K562 (cell line): ENCODE measurements at regions not wholly inside any gene's neighbourhood (a gene's known extent, or its start where the extent isn't known, plus 50 kb on each side); places are given as distances from the start of the nearest gene placed in this dataset.

Experiments
- ATAC-seq: fragments of 200-7000 bp; cut with Tn5 transposase; 3 replicates; pipeline ENCODE4 v1.9.1; 2020; ENCODE audit warnings: moderate library complexity
- BruUV-seq: library from RNA; stranded (reverse); fragments of 400-500 nt; replicated peaks from 2 replicates; lab custom pipeline; 2021; lab: Mats Ljungman, UMichigan
- CTCF ChIA-PET: fragments of 300-600 bp; formaldehyde crosslinking; extraction: SDS; loops from one replicate; lab custom pipeline; 2021; ENCODE audit warnings: low intra/inter-chr PET ratio; lab: Yijun Ruan, JAX
- POLR2A ChIA-PET: fragments of 300-600, 350-650 bp; sonication (Branson Sonifier 250); formaldehyde crosslinking; extraction: SDS; loops from one replicate; lab custom pipeline; 2021; ENCODE audit warnings: antibody characterized with exemption, inconsistent platforms; lab: Yijun Ruan, JAX
- DNase-seq, 4 experiments: peaks; one replicate each; pipeline versions ENCODE4 v3.0.0 to v3.0.0-alpha.2; 2011 to 2018; ENCODE audit warnings: low spot score in 3 of 4, mixed read lengths in 3 of 4; ENCODE audit errors: extremely low read depth in 1 of 4
- FAIRE-seq: peaks from 2 replicates; lab custom pipeline; 2011; peaks lifted over from hg19 to GRCh38; lab: Jason Lieb, UNC
- H2AFZ ChIP-seq: 2 replicates; pipeline ENCODE4 v1.6.0; 2011; ENCODE audit warnings: low read depth, low read length, control low read depth, inconsistent platforms
- H3K27ac ChIP-seq: fragments of 200-600 bp; 3 replicates; pipeline ENCODE4 v1.8.0; 2011; ENCODE audit warnings: low read depth, mild to moderate bottlenecking, control low read depth, inconsistent platforms, low read length, moderate library complexity, mixed read lengths; ENCODE audit errors: extremely low read depth
- H3K27me3 ChIP-seq, 2 experiments: fragments of 300-600 bp in 1 of 2; 2 replicates in 1 of 2; 3 replicates in 1 of 2; pipeline versions ENCODE4 v1.6.0 to v1.8.0; 2011; ENCODE audit warnings: inconsistent platforms in 2 of 2, low read length in 2 of 2, mild to moderate bottlenecking in 1 of 2, mixed read lengths in 1 of 2, moderate library complexity in 1 of 2; ENCODE audit not compliant: control insufficient read depth in 2 of 2, insufficient read depth in 2 of 2
- H3K36me3 ChIP-seq: fragments of 300-600 bp; 3 replicates; pipeline ENCODE4 v1.8.0; 2011; ENCODE audit warnings: mild to moderate bottlenecking, low read length, inconsistent platforms; ENCODE audit not compliant: control insufficient read depth, insufficient read depth
- H3K4me1 ChIP-seq, 2 experiments: fragments of 200-600 bp in 1 of 2; replicated peaks in 1 of 2; 2 replicates in 1 of 2; 3 replicates in 1 of 2; pipeline versions ENCODE4 v1.5.1 to v1.8.0; 2011; ENCODE audit warnings: inconsistent platforms in 2 of 2, low read length in 2 of 2, mild to moderate bottlenecking in 1 of 2, mixed read lengths in 1 of 2, moderate library complexity in 1 of 2; ENCODE audit not compliant: control insufficient read depth in 2 of 2, insufficient read depth in 2 of 2
- H3K4me2 ChIP-seq: 2 replicates; pipeline ENCODE4 v1.6.1; 2011; ENCODE audit warnings: low read length, control low read depth, inconsistent platforms, mixed read lengths; ENCODE audit not compliant: insufficient read depth
- H3K4me3 ChIP-seq: fragments of 200-600 bp; sonication (generic), shearing (Covaris generic); 2 replicates; pipeline ENCODE4 v1.5.1; 2016; ENCODE audit warnings: control low read depth, inconsistent platforms
- H3K79me2 ChIP-seq: fragments of 200-600 bp; 3 replicates; pipeline ENCODE4 v1.8.0; 2011; ENCODE audit warnings: low read length, inconsistent platforms; ENCODE audit not compliant: control insufficient read depth, insufficient read depth
- H3K9ac ChIP-seq, 2 experiments: 2 replicates each; pipeline versions ENCODE4 v1.6.0 to v1.6.1; 2011; ENCODE audit warnings: low read depth in 2 of 2, low read length in 2 of 2, control low read depth in 1 of 2, inconsistent platforms in 1 of 2, mild to moderate bottlenecking in 1 of 2, mixed read lengths in 1 of 2; ENCODE audit not compliant: insufficient read depth in 1 of 2
- H3K9me1 ChIP-seq: one replicate; pipeline ENCODE4 v1.6.0; 2011; ENCODE audit warnings: inconsistent platforms, mild to moderate bottlenecking, low read length, moderate library complexity; ENCODE audit not compliant: control insufficient read depth, insufficient read depth
- H3K9me3 ChIP-seq: replicated peaks from 2 replicates; pipeline ENCODE4 v1.5.1; 2011; ENCODE audit warnings: low read depth, low read length, inconsistent platforms; ENCODE audit not compliant: control insufficient read depth, insufficient read depth
- H4K20me1 ChIP-seq: replicated peaks from 2 replicates; pipeline ENCODE4 v1.6.1; 2011; ENCODE audit warnings: low read length, inconsistent platforms, mixed read lengths; ENCODE audit not compliant: control insufficient read depth, insufficient read depth
- C11orf30 ChIP-seq: fragments of 450-650 bp; IDR thresholded peaks from 2 replicates; pipeline ENCODE4 v1.6.1; 2016; ENCODE audit warnings: low read depth, mild to moderate bottlenecking
- MAFF ChIP-seq: IDR thresholded peaks from 2 replicates; pipeline ENCODE4 v1.6.1; 2012; ENCODE audit warnings: low read length, improper control_type of control experiment
- MAFG ChIP-seq: fragments of 450-650 bp; conservative IDR thresholded peaks from 2 replicates; pipeline ENCODE4 v1.6.1; 2016; ENCODE audit warnings: missing genetic modification characterization, missing compliant biosample characterization
- MAFK ChIP-seq: IDR thresholded peaks from 2 replicates; pipeline ENCODE4 v1.6.1; 2011; ENCODE audit warnings: low read length, improper control_type of control experiment
- ZBED1 ChIP-seq: IDR thresholded peaks from 2 replicates; pipeline ENCODE4 v1.6.1; 2014
- ZNF197 ChIP-seq: fragments of 200-800 bp; sonication (Bioruptor generic); IDR thresholded peaks from 2 replicates; pipeline ENCODE4 v1.6.1; 2016; ENCODE audit warnings: low read depth, missing genetic modification characterization, missing compliant biosample characterization
- ZNF316 ChIP-seq: fragments of 450-650 bp; IDR thresholded peaks from 2 replicates; pipeline ENCODE4 v1.6.1; 2016
- WGBS: fragments of 100-300 bp; shearing (Covaris generic); methylation state at CpG from one replicate; pipeline ENCODE4 v1.1.6; 2016; ENCODE audit warnings: low coverage, mixed read lengths; ENCODE audit not compliant: insufficient coverage; ENCODE audit errors: missing lambda C conversion rate; 5-methylcytosine and 5-hydroxymethylcytosine counted together
- in situ Hi-C: fragments of 300-500 bp; cut with MboI; formaldehyde crosslinking; loops from 4 replicates; pipeline ENCODE4 v1.15.0; 2018; ENCODE audit warnings: inconsistent platforms, mixed read lengths
- intact Hi-C: fragments of 100-400 bp; cut with micrococcal nuclease; formaldehyde crosslinking; loops from 2 replicates; pipeline ENCODE4 v1.14.2; 2022
- TF ChIP-seq, protein P1 (sequence below), 2 experiments: fragments of 450-650 bp; formaldehyde crosslinking in 1 of 2; IDR thresholded peaks; 2 replicates each; pipeline versions ENCODE4 v1.4.0 to v1.6.1; 2014 to 2020; ENCODE audit warnings: mild to moderate bottlenecking in 2 of 2, borderline replicate concordance in 1 of 2, low read depth in 1 of 2
- TF ChIP-seq, protein P2 (sequence below): fragments of 250-450 bp; sonication (Bioruptor Pico); IDR thresholded peaks from 2 replicates; pipeline ENCODE4 v1.9.0; 2021; ENCODE audit warnings: mild to moderate bottlenecking, inconsistent platforms

GRCh38 chr10:2679646-2680045, 387.7 kb upstream of the PFKP start (continued):
- TF ChIP-seq, protein P1, sequence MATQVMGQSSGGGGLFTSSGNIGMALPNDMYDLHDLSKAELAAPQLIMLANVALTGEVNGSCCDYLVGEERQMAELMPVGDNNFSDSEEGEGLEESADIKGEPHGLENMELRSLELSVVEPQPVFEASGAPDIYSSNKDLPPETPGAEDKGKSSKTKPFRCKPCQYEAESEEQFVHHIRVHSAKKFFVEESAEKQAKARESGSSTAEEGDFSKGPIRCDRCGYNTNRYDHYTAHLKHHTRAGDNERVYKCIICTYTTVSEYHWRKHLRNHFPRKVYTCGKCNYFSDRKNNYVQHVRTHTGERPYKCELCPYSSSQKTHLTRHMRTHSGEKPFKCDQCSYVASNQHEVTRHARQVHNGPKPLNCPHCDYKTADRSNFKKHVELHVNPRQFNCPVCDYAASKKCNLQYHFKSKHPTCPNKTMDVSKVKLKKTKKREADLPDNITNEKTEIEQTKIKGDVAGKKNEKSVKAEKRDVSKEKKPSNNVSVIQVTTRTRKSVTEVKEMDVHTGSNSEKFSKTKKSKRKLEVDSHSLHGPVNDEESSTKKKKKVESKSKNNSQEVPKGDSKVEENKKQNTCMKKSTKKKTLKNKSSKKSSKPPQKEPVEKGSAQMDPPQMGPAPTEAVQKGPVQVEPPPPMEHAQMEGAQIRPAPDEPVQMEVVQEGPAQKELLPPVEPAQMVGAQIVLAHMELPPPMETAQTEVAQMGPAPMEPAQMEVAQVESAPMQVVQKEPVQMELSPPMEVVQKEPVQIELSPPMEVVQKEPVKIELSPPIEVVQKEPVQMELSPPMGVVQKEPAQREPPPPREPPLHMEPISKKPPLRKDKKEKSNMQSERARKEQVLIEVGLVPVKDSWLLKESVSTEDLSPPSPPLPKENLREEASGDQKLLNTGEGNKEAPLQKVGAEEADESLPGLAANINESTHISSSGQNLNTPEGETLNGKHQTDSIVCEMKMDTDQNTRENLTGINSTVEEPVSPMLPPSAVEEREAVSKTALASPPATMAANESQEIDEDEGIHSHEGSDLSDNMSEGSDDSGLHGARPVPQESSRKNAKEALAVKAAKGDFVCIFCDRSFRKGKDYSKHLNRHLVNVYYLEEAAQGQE (IDR thresholded peaks at IDR 0.05; ENCODE audit: borderline replicate concordance): no peak
- TF ChIP-seq, protein P1 (CRISPR knock-in tag; IDR thresholded peaks at IDR 0.05; ENCODE audit: low read depth): no peak
- no peak for TF ChIP-seq ZBED1

- DNase-seq (no peak), FAIRE-seq (no peak), ATAC-seq (no peak)
- Histone ChIP-seq H2AFZ (no peak overlapping the region), H3K27ac (no peak overlapping the region), H3K9ac (no peak overlapping the region), H3K4me2 (no peak overlapping the region), H3K79me2 (no peaks in the 10 kb centered on the region), H3K9me1 (no peaks in the 10 kb centered on the region), H3K4me3 (no peak overlapping the region), H3K9me3 (no peaks in the 10 kb centered on the region), H3K27me3 (peaks cover 0 to 16% of the 10 kb centered on the region in 2 experiments; a peak in 2 of 5 replicates), H4K20me1 (no peaks in the 10 kb centered on the region), H3K36me3 (no peaks in the 10 kb centered on the region), H3K4me1 (no peaks in the 10 kb centered on the region)
- in situ Hi-C loops (no loop called here), intact Hi-C loops (no loop called here)
- WGBS: 0% methylated on average over 1 of the region's 1 CpG
- no peak for TF ChIP-seq ZNF197
- peak; percentile 50; the same call in 1 of the 2 replicates for TF ChIP-seq MAFK
- TF ChIP-seq, protein P2, sequence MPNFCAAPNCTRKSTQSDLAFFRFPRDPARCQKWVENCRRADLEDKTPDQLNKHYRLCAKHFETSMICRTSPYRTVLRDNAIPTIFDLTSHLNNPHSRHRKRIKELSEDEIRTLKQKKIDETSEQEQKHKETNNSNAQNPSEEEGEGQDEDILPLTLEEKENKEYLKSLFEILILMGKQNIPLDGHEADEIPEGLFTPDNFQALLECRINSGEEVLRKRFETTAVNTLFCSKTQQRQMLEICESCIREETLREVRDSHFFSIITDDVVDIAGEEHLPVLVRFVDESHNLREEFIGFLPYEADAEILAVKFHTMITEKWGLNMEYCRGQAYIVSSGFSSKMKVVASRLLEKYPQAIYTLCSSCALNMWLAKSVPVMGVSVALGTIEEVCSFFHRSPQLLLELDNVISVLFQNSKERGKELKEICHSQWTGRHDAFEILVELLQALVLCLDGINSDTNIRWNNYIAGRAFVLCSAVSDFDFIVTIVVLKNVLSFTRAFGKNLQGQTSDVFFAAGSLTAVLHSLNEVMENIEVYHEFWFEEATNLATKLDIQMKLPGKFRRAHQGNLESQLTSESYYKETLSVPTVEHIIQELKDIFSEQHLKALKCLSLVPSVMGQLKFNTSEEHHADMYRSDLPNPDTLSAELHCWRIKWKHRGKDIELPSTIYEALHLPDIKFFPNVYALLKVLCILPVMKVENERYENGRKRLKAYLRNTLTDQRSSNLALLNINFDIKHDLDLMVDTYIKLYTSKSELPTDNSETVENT (CRISPR knock-in tag): no peak
- peak; percentile 56 for TF ChIP-seq ZNF316
- peak; percentile 52; the same call in 1 of the 2 replicates for TF ChIP-seq MAFG (tag)
- TF ChIP-seq MAFF: peak; percentile 63
- TF ChIP-seq C11orf30: peak; percentile 46; the same call in 1 of the 2 replicates
- CTCF ChIA-PET: no interaction called here
- POLR2A ChIA-PET: no interaction called here
- no TSS peak for BruUV-seq
Observed at GRCh38 chr10:2676455-2676854, 390.9 kb upstream of the PFKP start.
